ENCODE measurements at regions not wholly inside any gene's neighbourhood (a gene's known extent, or its start where the extent isn't known, plus 50 kb on each side); places are given as distances from the start of the nearest gene placed in this dataset.

DNA sequence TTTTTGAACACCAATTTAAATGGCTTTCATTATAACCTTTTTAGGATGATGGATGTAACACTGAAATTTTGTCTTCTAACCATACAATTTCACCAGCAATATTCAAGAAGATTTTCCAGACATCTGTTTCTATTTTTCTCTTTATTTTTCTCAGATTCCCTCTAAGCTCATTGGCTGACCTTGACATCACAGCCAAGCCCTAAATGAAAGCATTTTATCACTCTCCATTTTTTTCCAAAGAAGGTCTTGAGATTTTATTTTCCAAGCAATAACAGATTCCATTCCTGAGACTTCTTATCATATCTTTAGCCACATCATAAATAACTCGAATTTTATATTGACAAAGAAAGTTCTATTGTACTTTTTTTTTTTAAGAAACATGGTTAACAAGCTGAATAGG lies 392.6 kb upstream of the THBS1 start:
- TF ChIP-seq SIN3A (IDR thresholded peaks at IDR 0.05; ENCODE audit: borderline replicate concordance, low read depth, low read length) (no peak), ZNF232 (CRISPR knock-in tag; IDR thresholded peaks at IDR 0.05; ENCODE audit: borderline replicate concordance) (no peak), ZBTB21 (CRISPR knock-in tag; IDR thresholded peaks at IDR 0.05) (no peak), POLR2A (IDR thresholded peaks at IDR 0.05; ENCODE audit: insufficient read depth in 1 of 2, low read depth in 2 of 2, low read length in 2 of 2) (no peak), ZNF549 (CRISPR knock-in tag; IDR thresholded peaks at IDR 0.05) (no peak), MXI1 (IDR thresholded peaks at IDR 0.05; ENCODE audit: borderline replicate concordance, low read depth, low read length) (no peak), EZH2 (conservative IDR thresholded peaks at IDR 0.05; ENCODE audit: low read depth, low read length) (no peak)
- TF ChIP-seq, protein P1, sequence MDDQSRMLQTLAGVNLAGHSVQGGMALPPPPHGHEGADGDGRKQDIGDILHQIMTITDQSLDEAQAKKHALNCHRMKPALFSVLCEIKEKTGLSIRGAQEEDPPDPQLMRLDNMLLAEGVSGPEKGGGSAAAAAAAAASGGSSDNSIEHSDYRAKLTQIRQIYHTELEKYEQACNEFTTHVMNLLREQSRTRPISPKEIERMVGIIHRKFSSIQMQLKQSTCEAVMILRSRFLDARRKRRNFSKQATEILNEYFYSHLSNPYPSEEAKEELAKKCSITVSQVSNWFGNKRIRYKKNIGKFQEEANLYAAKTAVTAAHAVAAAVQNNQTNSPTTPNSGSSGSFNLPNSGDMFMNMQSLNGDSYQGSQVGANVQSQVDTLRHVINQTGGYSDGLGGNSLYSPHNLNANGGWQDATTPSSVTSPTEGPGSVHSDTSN (CRISPR knock-in tag; IDR thresholded peaks at IDR 0.05; ENCODE audit: borderline replicate concordance), result no peak
- TF ChIP-seq, protein P2, sequence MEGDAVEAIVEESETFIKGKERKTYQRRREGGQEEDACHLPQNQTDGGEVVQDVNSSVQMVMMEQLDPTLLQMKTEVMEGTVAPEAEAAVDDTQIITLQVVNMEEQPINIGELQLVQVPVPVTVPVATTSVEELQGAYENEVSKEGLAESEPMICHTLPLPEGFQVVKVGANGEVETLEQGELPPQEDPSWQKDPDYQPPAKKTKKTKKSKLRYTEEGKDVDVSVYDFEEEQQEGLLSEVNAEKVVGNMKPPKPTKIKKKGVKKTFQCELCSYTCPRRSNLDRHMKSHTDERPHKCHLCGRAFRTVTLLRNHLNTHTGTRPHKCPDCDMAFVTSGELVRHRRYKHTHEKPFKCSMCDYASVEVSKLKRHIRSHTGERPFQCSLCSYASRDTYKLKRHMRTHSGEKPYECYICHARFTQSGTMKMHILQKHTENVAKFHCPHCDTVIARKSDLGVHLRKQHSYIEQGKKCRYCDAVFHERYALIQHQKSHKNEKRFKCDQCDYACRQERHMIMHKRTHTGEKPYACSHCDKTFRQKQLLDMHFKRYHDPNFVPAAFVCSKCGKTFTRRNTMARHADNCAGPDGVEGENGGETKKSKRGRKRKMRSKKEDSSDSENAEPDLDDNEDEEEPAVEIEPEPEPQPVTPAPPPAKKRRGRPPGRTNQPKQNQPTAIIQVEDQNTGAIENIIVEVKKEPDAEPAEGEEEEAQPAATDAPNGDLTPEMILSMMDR (CRISPR knock-in tag; IDR thresholded peaks at IDR 0.05), result no peak
- TF ChIP-seq, protein P3, sequence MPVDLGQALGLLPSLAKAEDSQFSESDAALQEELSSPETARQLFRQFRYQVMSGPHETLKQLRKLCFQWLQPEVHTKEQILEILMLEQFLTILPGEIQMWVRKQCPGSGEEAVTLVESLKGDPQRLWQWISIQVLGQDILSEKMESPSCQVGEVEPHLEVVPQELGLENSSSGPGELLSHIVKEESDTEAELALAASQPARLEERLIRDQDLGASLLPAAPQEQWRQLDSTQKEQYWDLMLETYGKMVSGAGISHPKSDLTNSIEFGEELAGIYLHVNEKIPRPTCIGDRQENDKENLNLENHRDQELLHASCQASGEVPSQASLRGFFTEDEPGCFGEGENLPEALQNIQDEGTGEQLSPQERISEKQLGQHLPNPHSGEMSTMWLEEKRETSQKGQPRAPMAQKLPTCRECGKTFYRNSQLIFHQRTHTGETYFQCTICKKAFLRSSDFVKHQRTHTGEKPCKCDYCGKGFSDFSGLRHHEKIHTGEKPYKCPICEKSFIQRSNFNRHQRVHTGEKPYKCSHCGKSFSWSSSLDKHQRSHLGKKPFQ (CRISPR knock-in tag; IDR thresholded peaks at IDR 0.05; ENCODE audit: insufficient replicate concordance), result no peak
- TF ChIP-seq, protein P4, sequence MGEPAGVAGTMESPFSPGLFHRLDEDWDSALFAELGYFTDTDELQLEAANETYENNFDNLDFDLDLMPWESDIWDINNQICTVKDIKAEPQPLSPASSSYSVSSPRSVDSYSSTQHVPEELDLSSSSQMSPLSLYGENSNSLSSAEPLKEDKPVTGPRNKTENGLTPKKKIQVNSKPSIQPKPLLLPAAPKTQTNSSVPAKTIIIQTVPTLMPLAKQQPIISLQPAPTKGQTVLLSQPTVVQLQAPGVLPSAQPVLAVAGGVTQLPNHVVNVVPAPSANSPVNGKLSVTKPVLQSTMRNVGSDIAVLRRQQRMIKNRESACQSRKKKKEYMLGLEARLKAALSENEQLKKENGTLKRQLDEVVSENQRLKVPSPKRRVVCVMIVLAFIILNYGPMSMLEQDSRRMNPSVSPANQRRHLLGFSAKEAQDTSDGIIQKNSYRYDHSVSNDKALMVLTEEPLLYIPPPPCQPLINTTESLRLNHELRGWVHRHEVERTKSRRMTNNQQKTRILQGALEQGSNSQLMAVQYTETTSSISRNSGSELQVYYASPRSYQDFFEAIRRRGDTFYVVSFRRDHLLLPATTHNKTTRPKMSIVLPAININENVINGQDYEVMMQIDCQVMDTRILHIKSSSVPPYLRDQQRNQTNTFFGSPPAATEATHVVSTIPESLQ (CRISPR knock-in tag; conservative IDR thresholded peaks at IDR 0.05), result no peak
